Urothelium cell line (cell line): ENCODE measurements at regions not wholly inside any gene's neighbourhood (a gene's known extent, or its start where the extent isn't known, plus 50 kb on each side); places are given as distances from the start of the nearest gene placed in this dataset.
A peak's percentile ranks its signal among the peaks of the same experiment; 100 is the strongest.

Experiments used
- DNase-seq: peaks from one replicate; pipeline ENCODE4 v3.0.0; 2011; ENCODE audit warnings: low spot score, mixed read lengths
- FAIRE-seq: peaks from 2 replicates; lab custom pipeline; 2011; peaks lifted over from hg19 to GRCh38; lab: Jason Lieb, UNC

DNA sequence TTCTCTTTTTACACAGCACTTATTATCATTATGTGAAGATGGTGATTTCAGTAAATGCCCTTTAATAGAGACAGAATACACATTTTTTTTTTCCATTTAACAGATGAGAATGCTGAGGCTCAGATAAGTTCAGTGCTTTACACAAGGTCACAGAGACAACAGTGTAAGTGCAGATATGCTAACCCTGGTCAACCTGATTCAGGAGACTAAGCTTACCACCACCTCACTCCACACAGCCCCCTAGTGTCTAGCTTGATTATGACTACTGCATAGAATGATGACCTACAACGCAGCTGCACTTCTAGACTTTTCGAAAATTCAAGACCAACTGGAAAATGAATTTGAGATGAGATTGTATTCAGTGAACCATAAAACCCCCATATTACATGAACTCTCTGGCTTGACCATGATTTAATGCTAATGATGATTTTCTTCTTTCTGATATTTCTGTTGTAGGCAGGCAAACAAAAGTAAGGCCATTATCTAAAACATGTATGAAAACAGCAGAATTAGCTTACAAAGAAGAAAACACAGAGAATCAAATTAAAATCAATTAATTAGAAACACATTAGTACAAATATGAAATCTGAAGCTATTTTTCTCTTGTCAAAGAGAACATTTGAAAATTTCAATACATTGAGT is 212.1 kb upstream of the PHACTR1 start:
- DNase-seq (peak; percentile 36), FAIRE-seq (no peak)

DNA sequence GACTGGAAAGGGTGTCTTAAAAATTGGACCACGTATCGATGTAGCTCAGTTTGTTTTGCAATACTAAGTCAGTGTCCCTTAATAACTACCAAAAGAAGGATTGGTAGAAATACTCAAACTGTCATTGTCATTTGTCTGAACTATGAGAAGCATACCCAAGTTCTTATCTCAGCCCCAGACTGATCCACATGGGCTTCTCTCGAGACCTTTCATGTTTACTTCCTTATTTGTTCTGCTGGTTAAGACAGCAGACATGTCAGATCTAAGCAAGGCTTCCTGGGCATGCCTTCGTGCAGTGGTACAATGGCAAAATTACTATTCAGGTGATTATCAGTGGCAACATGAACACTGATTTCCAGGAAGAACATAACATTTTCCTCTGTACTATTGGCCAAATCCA is 211.1 kb upstream of the PHACTR1 start:
- FAIRE-seq (no peak), DNase-seq (no peak)

DNA sequence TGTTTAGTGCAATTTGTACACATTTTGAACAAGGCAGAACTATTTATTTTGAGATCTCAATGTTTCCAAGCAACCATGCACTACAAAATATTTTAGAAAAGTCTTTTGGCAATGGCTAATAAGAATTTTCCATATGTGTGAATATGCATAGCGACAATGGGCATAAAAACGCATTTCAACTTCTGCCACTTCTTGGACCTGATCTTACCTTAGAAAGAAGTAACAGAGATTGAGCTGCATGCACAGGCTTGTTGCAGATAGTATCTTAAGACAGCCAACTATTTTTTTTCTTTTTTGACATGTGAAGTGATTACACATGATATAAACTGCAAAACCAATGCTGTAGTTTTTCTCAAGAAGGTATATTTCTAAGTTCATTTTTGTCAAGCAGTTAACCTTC is 210.4 kb upstream of the PHACTR1 start:
- FAIRE-seq, result no peak
- DNase-seq, result no peak

DNA sequence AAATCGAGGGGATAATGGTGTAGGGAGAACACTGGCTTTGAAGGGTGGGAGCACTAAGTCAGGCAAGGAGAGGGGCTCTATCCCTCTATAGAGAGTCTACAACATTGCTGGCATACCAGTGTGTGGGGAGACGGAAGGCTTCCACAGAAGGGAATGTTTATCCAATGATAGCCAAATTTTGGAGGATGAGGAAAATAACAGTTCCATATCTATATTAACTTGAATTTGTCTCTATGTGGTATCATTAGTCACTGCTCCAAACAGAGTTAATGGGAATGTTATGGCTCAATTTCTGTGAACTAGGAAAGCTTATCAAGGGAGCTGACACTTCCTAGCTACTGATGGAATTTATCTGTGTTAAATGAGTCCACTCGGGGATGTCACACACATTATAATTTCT is 208.9 kb upstream of the PHACTR1 start:
- no peak for FAIRE-seq

DNA sequence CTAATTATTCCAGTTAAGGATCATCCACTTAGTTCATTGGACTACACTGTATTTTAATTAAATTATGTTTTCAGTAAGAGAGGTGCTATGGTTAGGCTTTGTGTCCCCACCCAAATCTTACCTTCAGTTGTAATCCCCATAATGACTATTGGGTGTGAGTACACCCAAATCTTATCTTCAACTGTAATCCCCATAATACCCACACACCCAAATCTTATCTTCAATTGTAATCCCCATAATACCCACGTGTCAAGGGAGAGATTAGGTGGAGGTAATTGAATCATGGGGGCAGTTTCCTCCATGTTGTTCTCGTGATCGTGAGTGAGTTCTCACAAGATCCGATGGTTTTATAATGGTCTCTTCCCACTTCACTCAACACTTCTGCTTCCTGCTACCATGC is 208.0 kb upstream of the PHACTR1 start:
- FAIRE-seq (no peak), DNase-seq (no peak)

More for the DNA sequence above, 208.9 kb upstream of the PHACTR1 start:
- no peak for DNase-seq

DNA sequence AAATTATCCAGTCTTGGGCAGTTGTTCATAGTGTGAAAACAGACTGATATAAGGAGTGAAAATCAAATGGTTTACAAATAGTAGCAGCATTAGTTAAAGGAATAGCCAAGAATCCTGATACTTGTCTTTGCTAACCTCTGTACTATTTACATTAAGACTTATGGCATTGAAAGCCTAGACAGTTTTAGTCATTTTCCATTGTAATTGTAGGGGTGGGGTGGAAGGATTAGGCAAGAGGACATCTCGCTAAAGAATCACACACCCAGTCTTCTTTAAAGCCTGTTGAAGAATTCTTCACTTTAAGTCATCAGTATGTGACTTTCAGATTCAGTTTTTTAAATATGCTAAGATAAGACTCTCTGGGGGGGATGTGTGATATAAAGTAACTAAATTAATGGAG is 207.5 kb upstream of the PHACTR1 start:
- FAIRE-seq (no peak), DNase-seq (no peak)

DNA sequence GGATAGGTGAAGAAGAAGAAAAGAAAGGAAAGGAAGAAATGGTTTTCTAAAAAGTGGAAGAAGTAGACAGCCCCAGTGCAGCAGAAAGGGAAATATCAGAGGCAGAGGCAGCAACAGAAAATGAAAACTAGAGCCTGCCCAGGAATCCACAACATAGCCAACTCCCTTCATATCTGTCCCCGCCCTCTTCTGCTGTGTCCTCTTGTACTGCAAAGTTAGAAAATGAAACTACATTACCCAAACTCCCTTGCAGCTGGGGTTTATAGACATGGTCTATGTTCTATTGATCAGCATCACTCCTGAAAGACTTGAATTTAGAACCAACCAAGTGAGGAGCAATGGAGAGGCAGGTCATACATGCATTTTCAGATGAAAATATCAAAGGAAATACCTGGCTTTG is 200.5 kb upstream of the PHACTR1 start:
- FAIRE-seq, result no peak
- no peak for DNase-seq

DNA sequence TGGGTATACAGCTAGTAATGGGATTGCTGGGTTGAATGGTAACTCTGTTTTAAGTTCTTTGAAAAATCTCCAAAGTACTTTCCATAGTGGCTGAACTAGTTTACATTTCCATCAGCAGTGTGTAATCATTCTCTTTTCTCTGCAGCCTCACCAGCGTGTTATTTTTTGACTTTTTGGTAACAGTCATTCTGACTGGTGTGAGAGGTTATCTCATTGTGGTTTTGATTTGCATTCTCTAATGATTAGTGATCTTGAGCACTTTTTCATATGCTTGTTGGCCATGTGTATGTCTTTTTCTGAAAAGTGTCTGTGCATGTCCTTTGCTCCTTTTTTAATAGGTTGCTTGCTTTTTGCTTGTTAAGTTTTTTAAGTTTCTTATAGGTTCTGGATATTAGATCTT is 194.2 kb upstream of the PHACTR1 start:
- DNase-seq, result no peak
- no peak for FAIRE-seq

DNA sequence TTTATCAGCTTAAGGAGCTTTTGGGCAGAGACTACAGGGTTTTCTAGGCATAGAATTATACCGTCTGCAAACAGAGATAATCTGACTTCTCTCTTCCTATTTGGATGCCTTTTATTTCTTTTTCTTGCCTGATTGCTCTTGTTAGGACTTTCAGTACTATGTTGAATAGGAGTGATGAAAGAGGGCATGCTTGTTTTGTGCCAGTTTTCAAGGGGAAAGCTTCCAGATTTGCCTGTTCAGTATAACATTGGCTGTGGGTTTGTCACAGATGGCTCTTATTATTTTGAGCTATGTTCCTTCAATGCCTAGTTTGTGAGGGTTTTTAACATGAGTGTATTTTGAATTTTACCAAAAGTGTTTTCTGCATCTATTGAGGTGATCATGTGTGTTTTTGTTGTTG is 192.8 kb upstream of the PHACTR1 start:
- FAIRE-seq (no peak), DNase-seq (no peak)

DNA sequence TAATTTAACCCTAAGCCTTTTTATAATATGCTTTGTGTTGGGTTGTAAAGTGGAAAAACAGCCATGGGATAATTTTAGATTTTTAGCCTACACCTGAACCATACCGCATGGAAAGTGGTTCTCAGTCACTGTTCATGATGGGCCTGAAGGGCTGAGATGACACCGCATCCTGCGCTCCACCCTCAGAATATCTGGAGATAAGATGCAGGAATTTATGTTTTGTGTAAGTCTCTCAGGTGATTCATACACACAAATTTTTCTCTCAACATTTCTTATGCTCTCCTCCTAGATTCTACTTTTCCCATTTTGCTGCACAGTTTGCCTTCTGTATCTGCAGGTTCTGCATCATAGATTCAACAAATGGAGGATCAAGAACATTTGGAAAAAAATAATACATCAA is 191.3 kb upstream of the PHACTR1 start:
- no peak for DNase-seq
- FAIRE-seq, result no peak

DNA sequence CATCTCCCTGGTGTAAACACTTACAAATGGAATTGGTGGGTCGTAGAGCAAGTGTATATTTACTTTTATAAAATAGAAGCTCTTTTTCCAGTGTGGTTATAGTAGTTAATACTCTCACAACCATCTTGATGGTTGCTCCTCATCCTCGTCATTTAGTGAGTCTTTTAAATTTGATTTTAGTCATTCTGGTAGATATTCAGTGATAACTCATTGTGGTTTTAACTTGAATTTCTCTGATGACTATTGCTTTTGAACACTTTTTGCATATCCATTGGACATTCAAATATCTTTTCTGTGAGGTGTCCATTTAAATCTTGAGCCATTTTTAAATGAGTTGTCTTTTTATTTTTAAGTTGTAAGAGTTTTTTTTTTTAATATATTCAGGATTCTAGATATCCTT is 189.2 kb upstream of the PHACTR1 start:
- no peak for FAIRE-seq
- DNase-seq, result no peak

DNA sequence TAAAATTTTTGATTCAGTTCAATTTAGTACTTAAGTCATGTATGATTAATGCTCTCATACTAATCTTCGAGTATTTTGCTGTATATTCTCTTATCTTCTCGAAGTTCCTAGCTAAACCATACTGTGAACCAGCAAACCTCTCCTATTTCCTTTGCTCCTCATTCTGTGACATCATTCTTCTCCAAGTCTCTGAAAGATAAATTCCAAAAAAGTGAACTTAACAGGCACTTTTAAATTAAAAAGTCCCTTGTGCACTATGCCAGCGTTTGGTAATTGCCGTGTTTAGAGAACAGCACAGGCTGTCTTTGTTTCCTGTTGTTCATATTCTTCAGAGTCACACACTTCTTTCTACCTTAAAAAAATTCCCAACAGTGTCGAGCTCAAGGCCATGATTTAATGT is 188.4 kb upstream of the PHACTR1 start:
- no peak for FAIRE-seq

DNA sequence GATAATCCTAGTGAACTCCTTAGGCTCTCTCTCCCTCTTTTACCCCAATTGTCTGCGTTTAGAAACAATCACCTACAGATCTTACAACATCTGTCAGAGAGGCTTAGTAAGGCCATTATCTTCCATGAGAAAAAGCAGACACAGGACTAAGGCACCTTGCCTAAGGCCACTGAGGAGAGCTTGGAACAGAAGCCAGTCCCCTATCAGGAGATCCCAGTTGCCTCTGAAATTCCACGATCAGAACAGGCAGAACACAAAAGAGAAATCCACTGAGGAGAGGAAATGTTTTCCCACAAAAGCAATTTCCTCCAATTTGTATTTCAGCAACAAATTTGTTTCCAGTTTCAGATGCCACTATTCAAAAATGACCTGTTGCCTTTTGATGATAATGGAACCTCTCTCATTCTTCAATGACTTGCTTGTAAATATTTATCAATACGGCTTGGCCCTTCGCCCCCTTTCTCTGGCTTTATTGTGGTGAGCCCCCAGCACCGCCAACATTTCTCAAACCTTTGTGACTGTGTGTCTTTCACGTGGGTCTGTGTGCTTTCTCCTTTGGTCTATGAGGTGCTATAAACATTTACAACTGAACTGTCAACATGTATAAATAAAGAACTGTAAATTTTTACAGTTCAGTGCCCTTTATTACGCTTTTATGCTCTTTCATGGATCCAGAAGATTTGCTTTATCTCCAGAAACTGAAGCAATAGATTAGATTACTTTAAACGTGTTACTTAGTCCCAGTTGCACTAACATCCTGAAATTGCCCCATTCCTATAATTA is 187.8 kb upstream of the PHACTR1 start:
- DNase-seq (no peak), FAIRE-seq (no peak)

More for the DNA sequence above, 188.4 kb upstream of the PHACTR1 start:
- DNase-seq, result no peak

DNA sequence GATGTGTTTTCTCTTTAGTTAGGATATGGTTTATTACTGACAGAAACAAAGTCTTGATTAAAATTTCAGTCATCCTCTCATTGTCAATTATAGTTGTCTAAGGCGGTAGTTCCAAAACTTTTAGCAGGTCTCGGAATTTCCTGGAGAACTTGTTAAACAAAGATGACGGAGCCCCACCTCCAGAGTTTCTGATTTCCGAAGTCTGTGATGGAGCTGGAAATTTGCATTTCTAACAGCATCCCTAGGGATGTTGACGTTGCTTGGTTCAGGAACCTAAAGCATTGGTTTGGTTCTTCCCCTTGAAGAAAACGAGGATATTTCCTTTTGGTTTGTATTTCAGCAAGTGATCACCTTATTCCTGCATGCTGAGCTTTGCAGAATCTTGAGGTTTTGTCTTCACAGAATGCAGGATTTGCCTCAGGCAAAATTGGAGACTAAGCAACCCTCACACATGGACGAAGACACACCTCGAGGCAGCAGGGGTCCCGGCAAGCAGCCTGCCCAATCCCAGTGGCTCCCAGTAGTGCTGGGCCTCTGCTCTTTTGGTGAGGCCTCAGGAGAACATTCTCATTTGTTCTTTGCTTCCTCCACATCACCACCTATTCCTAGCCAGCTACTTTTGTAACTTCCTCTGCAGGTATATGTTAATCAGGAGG is 187.1 kb upstream of the PHACTR1 start:
- DNase-seq (no peak), FAIRE-seq (no peak)

DNA sequence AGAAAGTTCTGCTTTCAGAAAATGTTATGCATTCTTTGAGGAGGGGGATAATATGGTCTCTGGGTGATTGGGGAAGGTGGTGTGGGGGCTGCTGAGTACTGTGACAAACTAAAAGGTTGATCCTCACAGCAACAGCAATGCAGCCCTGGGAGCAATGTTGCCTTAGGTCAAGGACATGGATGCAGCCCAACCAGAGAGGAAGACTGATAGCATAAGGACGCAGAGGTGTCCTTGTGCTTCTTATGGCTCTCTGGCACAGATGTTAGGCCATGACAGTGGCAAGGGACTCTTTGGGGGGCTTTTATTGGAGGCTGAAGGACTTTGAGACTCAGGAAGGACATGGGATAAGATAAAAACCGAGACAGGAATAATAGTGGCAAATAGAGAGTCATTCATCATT is 186.2 kb upstream of the PHACTR1 start:
- no peak for FAIRE-seq
- DNase-seq, result no peak

DNA sequence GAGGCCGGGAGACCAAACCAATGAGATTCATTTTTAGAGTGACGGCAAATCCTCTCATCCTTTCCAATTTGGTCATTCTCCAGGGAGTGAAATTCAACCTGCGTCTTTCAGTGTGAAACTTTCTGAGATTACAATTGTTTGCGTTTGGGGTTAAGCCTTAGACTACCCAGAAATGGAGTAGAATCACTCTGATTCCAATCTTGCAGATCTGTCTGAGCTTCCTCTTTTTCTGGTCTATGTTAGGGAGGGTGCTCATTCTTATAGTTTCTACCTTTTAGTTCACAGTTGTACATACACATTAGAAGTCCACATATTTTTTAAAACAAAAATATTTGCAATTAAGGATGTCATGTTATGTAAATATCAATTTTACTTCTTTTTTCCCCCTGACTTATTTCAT is 183.0 kb upstream of the PHACTR1 start:
- DNase-seq (no peak), FAIRE-seq (no peak)

DNA sequence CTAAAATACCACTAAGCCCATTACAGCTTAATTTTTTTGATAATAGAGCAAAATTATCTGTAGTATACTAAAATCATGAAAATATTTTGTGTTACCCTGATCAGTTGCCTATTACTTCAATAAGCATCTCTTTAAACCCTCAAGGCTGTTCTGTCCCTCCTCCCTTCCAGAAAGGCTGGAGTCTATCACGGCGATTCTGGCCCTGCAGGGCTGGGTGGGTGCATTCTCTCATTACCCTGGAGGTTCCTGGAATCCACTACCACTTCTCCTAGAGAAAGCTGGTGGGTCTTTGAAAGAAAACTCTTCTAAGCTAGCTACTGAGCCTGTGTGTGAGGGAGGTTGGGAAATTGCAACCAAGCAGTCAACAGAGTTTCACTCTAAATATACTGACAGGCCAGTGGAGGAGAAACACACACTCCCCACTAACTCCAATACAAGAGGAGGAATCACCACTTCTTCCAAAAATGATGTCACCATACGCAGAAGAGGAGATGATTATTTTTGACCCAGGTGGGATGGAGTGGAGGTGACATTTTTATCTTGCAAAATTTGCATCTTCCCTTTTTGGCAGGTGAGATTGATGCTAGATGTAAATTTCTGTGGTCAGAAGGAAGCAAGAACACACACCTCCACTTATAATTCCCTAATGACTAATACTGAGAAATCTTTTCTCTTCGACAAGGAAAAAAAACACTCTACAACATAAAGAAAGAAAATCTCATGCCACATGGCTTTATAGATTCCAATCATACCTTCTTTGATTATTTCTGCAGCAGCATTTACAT is 182.3 kb upstream of the PHACTR1 start:
- no peak for FAIRE-seq
- DNase-seq, result no peak

DNA sequence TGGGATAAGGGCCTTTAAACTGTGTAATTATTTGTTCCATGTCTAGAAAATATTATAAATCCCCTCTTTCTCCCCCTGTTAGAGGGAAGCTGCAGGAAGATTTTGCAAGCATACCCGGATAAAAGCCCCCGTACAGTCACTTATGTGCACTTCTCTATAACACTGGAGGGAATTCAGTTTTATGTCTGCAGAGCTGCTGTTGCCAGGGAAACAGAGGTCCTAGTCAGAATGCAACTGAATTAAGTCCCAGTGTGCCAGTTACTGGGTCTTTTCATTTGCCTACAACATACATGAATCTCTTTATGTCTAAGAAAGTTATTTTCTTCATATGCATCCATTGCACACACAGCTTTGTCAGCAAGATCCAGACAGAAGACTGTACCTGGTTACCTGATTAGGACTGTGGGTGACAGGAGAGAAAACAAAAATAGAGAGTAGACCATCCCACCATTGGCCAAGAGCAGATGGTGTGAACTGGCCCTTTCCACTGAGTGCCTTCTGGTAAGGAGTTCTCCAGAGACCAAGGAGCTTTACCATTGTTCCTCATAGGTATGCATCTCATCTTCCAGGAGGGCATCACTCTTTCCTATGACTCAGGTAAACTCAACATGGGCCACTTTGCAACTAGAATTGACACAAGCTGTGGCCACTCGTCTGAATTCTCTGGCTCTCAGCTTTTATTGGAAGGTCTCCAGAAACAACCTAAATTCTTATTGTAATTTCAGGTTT is 180.8 kb upstream of the PHACTR1 start:
- FAIRE-seq, result no peak
- no peak for DNase-seq

DNA sequence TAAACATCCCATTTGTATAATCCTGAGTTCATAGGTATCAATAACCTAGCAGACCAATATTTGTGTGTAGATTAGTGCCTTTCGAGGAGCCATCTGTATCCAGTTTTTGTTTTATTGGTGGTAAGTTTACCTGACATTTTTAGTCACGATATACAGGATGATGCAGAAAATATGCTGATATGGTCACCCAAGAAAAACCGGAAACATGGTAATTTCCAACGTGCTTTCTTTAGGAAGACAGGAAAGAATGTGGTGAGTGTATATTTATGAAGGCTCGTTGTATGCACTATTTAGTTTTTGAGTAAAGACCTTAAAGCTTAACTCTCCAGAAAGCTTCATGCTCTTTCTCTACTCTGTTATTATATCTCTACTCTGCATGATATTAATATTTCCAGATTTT is 180.2 kb upstream of the PHACTR1 start:
- FAIRE-seq (no peak), DNase-seq (no peak)

DNA sequence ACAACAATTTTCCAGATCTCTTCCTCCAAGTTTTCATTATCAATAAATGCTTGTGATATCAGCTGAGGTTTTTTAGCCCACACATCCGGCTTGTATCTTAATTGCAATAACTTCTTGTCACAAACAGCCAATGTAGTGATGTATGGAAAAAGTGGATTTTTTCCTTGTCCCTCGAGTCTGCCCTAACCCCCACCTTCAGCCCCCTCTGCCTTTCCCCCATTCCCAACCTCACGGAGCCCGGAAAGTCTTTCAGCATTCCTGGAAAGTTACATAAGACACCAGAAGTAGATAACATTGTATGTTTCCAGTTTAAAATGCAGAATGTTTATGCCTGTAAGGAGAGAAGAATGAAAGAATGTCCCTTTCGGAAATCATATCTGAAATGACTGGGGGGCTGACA is 179.2 kb upstream of the PHACTR1 start:
- FAIRE-seq (no peak), DNase-seq (no peak)

DNA sequence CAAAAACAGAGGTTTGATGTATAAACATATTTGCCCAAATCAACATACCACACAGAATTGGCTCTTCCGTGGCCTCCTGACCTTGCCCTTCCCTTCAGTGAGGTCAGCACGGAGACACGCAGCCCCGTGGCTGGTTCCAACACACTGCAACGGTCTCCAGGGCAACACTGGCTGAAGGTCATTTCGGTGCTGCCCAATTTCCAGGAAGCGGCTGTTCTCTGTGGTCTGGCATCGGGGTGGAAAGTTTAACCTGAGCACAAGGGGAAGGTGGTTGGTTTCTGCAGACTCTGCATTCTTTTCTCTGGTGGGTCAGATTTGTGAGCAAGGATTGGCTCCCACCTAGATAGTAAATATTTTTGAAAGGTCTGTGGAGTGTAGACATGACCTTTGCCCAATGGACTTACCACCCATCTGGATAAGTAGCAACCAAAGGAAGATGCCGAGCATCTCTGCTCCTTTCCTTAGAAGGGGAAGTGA is 177.6 kb upstream of the PHACTR1 start:
- DNase-seq (peak; percentile 55), FAIRE-seq (no peak)
